ENCODE measurements at regions not wholly inside any gene's neighbourhood (a gene's known extent, or its start where the extent isn't known, plus 50 kb on each side); places are given as distances from the start of the nearest gene placed in this dataset.
A peak's percentile ranks its signal among the peaks of the same experiment; 100 is the strongest.

- ChIA-PET CTCF (no interaction called here), POLR2A (ENCODE audit: low non-redundant PET) (interaction anchor here (0.5 kb wide), 1 partner anchor 556 kb away, joined by 3 read pairs; no protein-coding TSS in a partner anchor)
- no peak for DNase-seq (ENCODE audit: low spot score)
- Histone ChIP-seq H3K4me1 (ENCODE audit: insufficient read depth, low read length, poor library complexity, severe bottlenecking) (no peaks in the 10 kb centered on the region), H3K27me3 (replicated peaks; ENCODE audit: insufficient read depth, low read depth, low read length, poor library complexity) (no peaks in the 10 kb centered on the region), H3K27ac (ENCODE audit: low read depth, low read length, poor library complexity, severe bottlenecking) (no peak overlapping the region), H3K4me3 (ENCODE audit: low read depth, low read length, poor library complexity, severe bottlenecking) (no peak overlapping the region), H3K9me3 (ENCODE audit: low read depth, low read length, poor library complexity, severe bottlenecking) (no peaks in the 10 kb centered on the region), H3K36me3 (ENCODE audit: insufficient read depth, low read length, poor library complexity, severe bottlenecking) (no peaks in the 10 kb centered on the region)
- intact Hi-C loops (cut with micrococcal nuclease; ENCODE audit: unreplicated experiment): no loop called here
- TF ChIP-seq EZH2 (IDR thresholded peaks at IDR 0.05; ENCODE audit: borderline replicate concordance, low read depth, low read length, poor library complexity, severe bottlenecking) (no peak), CTCF (conservative IDR thresholded peaks at IDR 0.05; ENCODE audit: low read depth, low read length) (no peak)
- BruUV-seq (replicated peaks): no TSS peak
Observed at GRCh38 chrX:129144172-129145038, 378.9 kb downstream of the SMARCA1 start.

GRCh38 chrX:129139837-129140598 is 383.3 kb downstream of the SMARCA1 start:
- no peaks in the 10 kb centered on the region for H3K9me3 ChIP-seq (ENCODE audit: low read depth, low read length, poor library complexity, severe bottlenecking)
- ChIA-PET CTCF (no interaction called here), POLR2A (ENCODE audit: low non-redundant PET) (no interaction called here)
- H3K4me1 ChIP-seq (ENCODE audit: insufficient read depth, low read length, poor library complexity, severe bottlenecking): no peaks in the 10 kb centered on the region
- TF ChIP-seq EZH2 (IDR thresholded peaks at IDR 0.05; ENCODE audit: borderline replicate concordance, low read depth, low read length, poor library complexity, severe bottlenecking): no peak
- no peak for TF ChIP-seq CTCF (conservative IDR thresholded peaks at IDR 0.05; ENCODE audit: low read depth, low read length)
- H3K4me3 ChIP-seq (ENCODE audit: low read depth, low read length, poor library complexity, severe bottlenecking): no peak overlapping the region
- BruUV-seq (replicated peaks): no TSS peak
- no peak overlapping the region for H3K27ac ChIP-seq (ENCODE audit: low read depth, low read length, poor library complexity, severe bottlenecking)
- no peaks in the 10 kb centered on the region for H3K27me3 ChIP-seq (replicated peaks; ENCODE audit: insufficient read depth, low read depth, low read length, poor library complexity)
- no peak for DNase-seq (ENCODE audit: low spot score)
- intact Hi-C loops (cut with micrococcal nuclease; ENCODE audit: unreplicated experiment): no loop called here
- H3K36me3 ChIP-seq (ENCODE audit: insufficient read depth, low read length, poor library complexity, severe bottlenecking): no peaks in the 10 kb centered on the region

- Histone ChIP-seq H3K27ac (ENCODE audit: low read depth, low read length, poor library complexity, severe bottlenecking) (no peak overlapping the region), H3K9me3 (ENCODE audit: low read depth, low read length, poor library complexity, severe bottlenecking) (no peaks in the 10 kb centered on the region), H3K4me1 (ENCODE audit: insufficient read depth, low read length, poor library complexity, severe bottlenecking) (no peaks in the 10 kb centered on the region), H3K27me3 (replicated peaks; ENCODE audit: insufficient read depth, low read depth, low read length, poor library complexity) (no peaks in the 10 kb centered on the region), H3K36me3 (ENCODE audit: insufficient read depth, low read length, poor library complexity, severe bottlenecking) (no peaks in the 10 kb centered on the region), H3K4me3 (ENCODE audit: low read depth, low read length, poor library complexity, severe bottlenecking) (no peak overlapping the region)
- TF ChIP-seq CTCF (conservative IDR thresholded peaks at IDR 0.05; ENCODE audit: low read depth, low read length) (no peak), EZH2 (IDR thresholded peaks at IDR 0.05; ENCODE audit: borderline replicate concordance, low read depth, low read length, poor library complexity, severe bottlenecking) (no peak)
- DNase-seq (ENCODE audit: low spot score): peak; percentile 11
- BruUV-seq (replicated peaks): no TSS peak
- ChIA-PET CTCF (no interaction called here), POLR2A (ENCODE audit: low non-redundant PET) (no interaction called here)
- intact Hi-C loops (cut with micrococcal nuclease; ENCODE audit: unreplicated experiment): no loop called here
Observed at GRCh38 chrX:129125122-129125914, 398.0 kb downstream of the SMARCA1 start.
